Keratinocyte (primary cell): ENCODE measurements at regions not wholly inside any gene's neighbourhood (a gene's known extent, or its start where the extent isn't known, plus 50 kb on each side); places are given as distances from the start of the nearest gene placed in this dataset.

ENCODE experiments used
- DNase-seq: peaks from one replicate; pipeline ENCODE4 v3.0.0-alpha.2; 2011; ENCODE audit warnings: low read depth, missing footprints, low spot score
- FAIRE-seq: peaks from 2 replicates; lab custom pipeline; 2011; peaks lifted over from hg19 to GRCh38; lab: Jason Lieb, UNC
- H2AFZ ChIP-seq: 2 replicates; pipeline ENCODE4 v1.6.0; 2012; ENCODE audit warnings: low read length, control low read depth, inconsistent platforms; ENCODE audit not compliant: control insufficient read depth
- H3K27ac ChIP-seq: 2 replicates; pipeline ENCODE4 v1.5.1; 2011; ENCODE audit warnings: low read length; ENCODE audit not compliant: control insufficient read depth, insufficient read depth
- H3K27me3 ChIP-seq: 3 replicates; pipeline ENCODE4 v1.6.0; 2011; ENCODE audit warnings: low read length; ENCODE audit not compliant: control insufficient read depth, insufficient read depth; ENCODE audit errors: extremely low read depth
- H3K36me3 ChIP-seq, 2 experiments: 2 replicates in 1 of 2; 3 replicates in 1 of 2; pipeline ENCODE4 v1.5.1; 2011; ENCODE audit warnings: low read length in 2 of 2, mild to moderate bottlenecking in 1 of 2; ENCODE audit not compliant: control insufficient read depth in 2 of 2, insufficient read depth in 2 of 2; ENCODE audit errors: extremely low read depth in 1 of 2
- H3K4me1 ChIP-seq: 3 replicates; pipeline ENCODE4 v1.5.1; 2011; ENCODE audit warnings: low read length; ENCODE audit not compliant: control insufficient read depth, insufficient read depth; ENCODE audit errors: extremely low read depth
- H3K4me2 ChIP-seq: 3 replicates; pipeline ENCODE4 v1.6.0; 2011; ENCODE audit warnings: low read depth, low read length; ENCODE audit not compliant: control insufficient read depth, insufficient read depth; ENCODE audit errors: extremely low read depth
- H3K4me3 ChIP-seq, 3 experiments: fragments of 200-600 bp in 1 of 3; sonication (generic) in 1 of 3; 2 replicates in 2 of 3; 3 replicates in 1 of 3; pipeline ENCODE4 v1.5.1; 2011 to 2016; ENCODE audit warnings: low read length in 3 of 3, mild to moderate bottlenecking in 3 of 3, control low read depth in 2 of 3, inconsistent platforms in 1 of 3, low read depth in 1 of 3, mixed read lengths in 1 of 3, mixed run types in 1 of 3, moderate library complexity in 1 of 3; ENCODE audit not compliant: control insufficient read depth in 2 of 3, insufficient read depth in 2 of 3; ENCODE audit errors: extremely low read depth in 1 of 3
- H3K79me2 ChIP-seq: 2 replicates; pipeline ENCODE4 v1.6.0; 2012; ENCODE audit warnings: low read length; ENCODE audit not compliant: control insufficient read depth, insufficient read depth
- H3K9ac ChIP-seq: 3 replicates; pipeline ENCODE4 v1.6.0; 2011; ENCODE audit warnings: low read length; ENCODE audit not compliant: control insufficient read depth, insufficient read depth; ENCODE audit errors: extremely low read depth
- H3K9me1 ChIP-seq: 3 replicates; pipeline ENCODE4 v1.6.0; 2011; ENCODE audit warnings: low read length; ENCODE audit not compliant: control insufficient read depth, insufficient read depth; ENCODE audit errors: extremely low read depth
- H3K9me3 ChIP-seq: 2 replicates; pipeline ENCODE4 v1.5.1; 2012; ENCODE audit warnings: low read depth, low read length; ENCODE audit not compliant: control insufficient read depth
- H4K20me1 ChIP-seq: 3 replicates; pipeline ENCODE4 v1.6.0; 2011; ENCODE audit warnings: low read length; ENCODE audit not compliant: control insufficient read depth, insufficient read depth; ENCODE audit errors: extremely low read depth
- EZH2 ChIP-seq: IDR thresholded peaks from one replicate; pipeline ENCODE4 v1.6.1; 2012; ENCODE audit warnings: inconsistent platforms, mild to moderate bottlenecking, low read length, moderate library complexity
- dilution Hi-C: fragments of 300-500 bp; cut with MboI; formaldehyde crosslinking; loops from one replicate; pipeline ENCODE4 v1.7.0; 2020; ENCODE audit warnings: low sequenced_read_pairs; ENCODE audit not compliant: extremely low pct_ligation_motif_present
- TF ChIP-seq, protein P1 (sequence below), 3 experiments: IDR thresholded peaks in 1 of 3; conservative IDR thresholded peaks in 1 of 3; optimal IDR thresholded peaks in 1 of 3; 2 replicates in 2 of 3; 3 replicates in 1 of 3; pipeline versions ENCODE3 to v1.5.1; 2011; ENCODE audit warnings: low read length in 3 of 3, mild to moderate bottlenecking in 3 of 3, moderate library complexity in 2 of 3, control low read depth in 1 of 3, inconsistent platforms in 1 of 3; ENCODE audit not compliant: insufficient read depth in 2 of 3; ENCODE audit errors: extremely low read depth in 1 of 3

DNA sequence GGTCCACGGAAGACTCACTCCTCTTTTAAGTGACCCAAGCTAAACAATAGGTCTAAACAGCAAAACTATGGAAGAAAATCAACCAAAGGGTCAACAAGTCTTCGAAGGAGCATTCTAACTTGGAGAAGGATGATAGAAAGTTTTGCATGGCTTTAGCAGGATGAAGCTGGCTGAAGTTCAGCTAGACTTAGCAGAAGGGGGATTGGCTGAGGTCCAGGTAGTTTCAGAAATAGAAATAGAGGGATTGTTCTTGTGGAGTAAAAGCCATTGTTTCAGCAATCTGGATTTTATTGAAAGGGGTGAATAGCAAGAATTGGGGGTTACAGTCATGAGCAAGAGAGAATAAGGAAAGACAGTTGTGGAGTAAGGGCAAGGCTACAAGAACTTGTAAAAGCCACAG is 84.7 kb upstream of the TSPAN8 start:
- Histone ChIP-seq H3K79me2 (no peaks in the 10 kb centered on the region), H2AFZ (no peak overlapping the region), H3K9me1 (no peaks in the 10 kb centered on the region), H3K4me3 (no peak overlapping the region), H3K36me3 (no peaks in the 10 kb centered on the region), H3K27me3 (no peaks in the 10 kb centered on the region), H3K4me1 (no peaks in the 10 kb centered on the region), H4K20me1 (no peaks in the 10 kb centered on the region), H3K9ac (no peak overlapping the region), H3K9me3 (no peaks in the 10 kb centered on the region), H3K4me2 (no peak overlapping the region), H3K27ac (no peak overlapping the region)
- TF ChIP-seq, protein P1, sequence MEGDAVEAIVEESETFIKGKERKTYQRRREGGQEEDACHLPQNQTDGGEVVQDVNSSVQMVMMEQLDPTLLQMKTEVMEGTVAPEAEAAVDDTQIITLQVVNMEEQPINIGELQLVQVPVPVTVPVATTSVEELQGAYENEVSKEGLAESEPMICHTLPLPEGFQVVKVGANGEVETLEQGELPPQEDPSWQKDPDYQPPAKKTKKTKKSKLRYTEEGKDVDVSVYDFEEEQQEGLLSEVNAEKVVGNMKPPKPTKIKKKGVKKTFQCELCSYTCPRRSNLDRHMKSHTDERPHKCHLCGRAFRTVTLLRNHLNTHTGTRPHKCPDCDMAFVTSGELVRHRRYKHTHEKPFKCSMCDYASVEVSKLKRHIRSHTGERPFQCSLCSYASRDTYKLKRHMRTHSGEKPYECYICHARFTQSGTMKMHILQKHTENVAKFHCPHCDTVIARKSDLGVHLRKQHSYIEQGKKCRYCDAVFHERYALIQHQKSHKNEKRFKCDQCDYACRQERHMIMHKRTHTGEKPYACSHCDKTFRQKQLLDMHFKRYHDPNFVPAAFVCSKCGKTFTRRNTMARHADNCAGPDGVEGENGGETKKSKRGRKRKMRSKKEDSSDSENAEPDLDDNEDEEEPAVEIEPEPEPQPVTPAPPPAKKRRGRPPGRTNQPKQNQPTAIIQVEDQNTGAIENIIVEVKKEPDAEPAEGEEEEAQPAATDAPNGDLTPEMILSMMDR (optimal IDR thresholded peaks at IDR 0.05 in 1 of 3, IDR thresholded peaks at IDR 0.05 in 1 of 3, conservative IDR thresholded peaks at IDR 0.05 in 1 of 3; ENCODE audit: extremely low read depth in 1 of 3, insufficient read depth in 2 of 3, low read length in 3 of 3): no peak
- TF ChIP-seq EZH2: no peak
- DNase-seq: no peak
- FAIRE-seq: no peak
- dilution Hi-C loops: no loop called here

DNA sequence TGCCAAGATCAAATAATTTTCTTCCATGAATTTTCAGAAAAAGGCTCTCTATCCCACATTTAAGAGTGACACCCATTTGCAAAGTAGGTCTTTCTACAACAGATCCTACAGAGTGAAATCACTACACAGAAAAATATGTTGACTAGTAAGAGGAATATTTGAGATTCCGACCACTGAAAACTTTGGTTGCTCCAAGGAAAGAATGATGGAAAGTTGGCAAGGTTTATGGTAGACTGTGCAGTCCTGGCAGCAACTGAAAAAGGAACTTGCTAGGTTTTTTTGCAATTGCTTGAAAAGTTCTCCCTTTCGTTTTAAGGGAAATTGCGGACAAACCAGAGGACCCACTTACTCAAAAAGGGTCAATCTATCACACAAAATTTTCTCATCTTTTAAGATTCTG is 83.1 kb upstream of the TSPAN8 start:
- Histone ChIP-seq H3K9me3 (no peaks in the 10 kb centered on the region), H2AFZ (no peak overlapping the region), H3K4me2 (no peak overlapping the region), H3K4me3 (no peak overlapping the region), H3K36me3 (no peaks in the 10 kb centered on the region), H3K9ac (no peak overlapping the region), H3K9me1 (no peaks in the 10 kb centered on the region), H3K27ac (no peak overlapping the region), H3K27me3 (no peaks in the 10 kb centered on the region), H3K79me2 (no peaks in the 10 kb centered on the region), H4K20me1 (no peaks in the 10 kb centered on the region), H3K4me1 (no peaks in the 10 kb centered on the region)
- TF ChIP-seq, protein P1 (optimal IDR thresholded peaks at IDR 0.05 in 1 of 3, IDR thresholded peaks at IDR 0.05 in 1 of 3, conservative IDR thresholded peaks at IDR 0.05 in 1 of 3; ENCODE audit: extremely low read depth in 1 of 3, insufficient read depth in 2 of 3, low read length in 3 of 3): no peak
- TF ChIP-seq EZH2: no peak
- FAIRE-seq (no peak), DNase-seq (no peak)
- dilution Hi-C loops: no loop called here
